ENCODE measurements at regions not wholly inside any gene's neighbourhood (a gene's known extent, or its start where the extent isn't known, plus 50 kb on each side); places are given as distances from the start of the nearest gene placed in this dataset.

DNA sequence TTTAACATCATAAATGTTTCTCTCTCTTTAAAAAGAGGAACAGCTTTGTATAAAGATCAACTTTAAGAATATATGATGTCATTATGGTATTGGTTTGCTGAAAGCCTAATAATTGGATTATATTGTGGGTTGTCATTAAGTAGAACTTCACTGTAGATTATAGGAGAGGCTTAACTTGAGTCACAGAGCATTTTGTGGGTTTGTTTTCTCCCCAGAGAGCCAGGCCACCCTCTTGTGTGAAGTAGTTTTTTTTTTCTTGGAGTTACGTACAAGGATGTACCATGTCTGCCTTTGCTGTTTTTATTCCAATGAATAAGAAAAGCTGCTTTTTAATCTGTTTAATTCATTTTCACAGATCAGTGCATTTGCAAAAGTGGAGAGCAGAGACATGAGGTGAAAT, 354.8 kb upstream of the TBL1XR1 start:
- H4K8ac ChIP-seq (ENCODE audit: extremely low read depth, insufficient read depth, low read length) = no peak overlapping the region
- H3K27ac ChIP-seq (ENCODE audit: low read depth, low read length) = no peak overlapping the region
- H3K4me3 ChIP-seq (ENCODE audit: extremely low read depth in 1 of 4, insufficient read depth in 2 of 4, low read depth in 3 of 4, low read length in 4 of 4) = no peak overlapping the region
- H3K4me1 ChIP-seq (replicated peaks in 1 of 4; ENCODE audit: control insufficient read depth in 3 of 4, insufficient read depth in 4 of 4, low read length in 3 of 4) = peaks cover 2 to 15% (median 6%) of the 10 kb centered on the region in 4 experiments; a peak in 4 of 7 replicates
- DNase-seq (ENCODE audit: low read depth in 1 of 2, low spot score in 2 of 2) = no peak
- H3K9ac ChIP-seq (replicated peaks in 1 of 4; ENCODE audit: extremely low read depth in 1 of 4, low read depth in 3 of 4, low read length in 3 of 4) = no peak overlapping the region
- no peak overlapping the region for H2BK15ac ChIP-seq (ENCODE audit: low read length)
- TF ChIP-seq FOSL1 (IDR thresholded peaks at IDR 0.05; ENCODE audit: insufficient read depth, low read depth, low read length) (no peak), TAF7 (optimal IDR thresholded peaks at IDR 0.05; ENCODE audit: borderline replicate concordance, low read depth, low read length) (no peak), TEAD4 (IDR thresholded peaks at IDR 0.05; ENCODE audit: low read depth, low read length) (no peak), ZNF274 (IDR thresholded peaks at IDR 0.05; ENCODE audit: borderline replicate concordance, extremely low read depth, low read length) (no peak), HDAC6 (IDR thresholded peaks at IDR 0.05; ENCODE audit: low read depth, low read length) (no peak), NRF1 (IDR thresholded peaks at IDR 0.05; ENCODE audit: low read depth, low read length) (no peak), CREB1 (IDR thresholded peaks at IDR 0.05) (no peak), RFX5 (IDR thresholded peaks at IDR 0.05; ENCODE audit: borderline replicate concordance, low read depth, low read length) (no peak)
- TF ChIP-seq, protein P1, sequence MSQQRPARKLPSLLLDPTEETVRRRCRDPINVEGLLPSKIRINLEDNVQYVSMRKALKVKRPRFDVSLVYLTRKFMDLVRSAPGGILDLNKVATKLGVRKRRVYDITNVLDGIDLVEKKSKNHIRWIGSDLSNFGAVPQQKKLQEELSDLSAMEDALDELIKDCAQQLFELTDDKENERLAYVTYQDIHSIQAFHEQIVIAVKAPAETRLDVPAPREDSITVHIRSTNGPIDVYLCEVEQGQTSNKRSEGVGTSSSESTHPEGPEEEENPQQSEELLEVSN (IDR thresholded peaks at IDR 0.05) = no peak
- H2BK120ac ChIP-seq (replicated peaks; ENCODE audit: low read depth, low read length) = no peak overlapping the region
- no peaks in the 10 kb centered on the region for H3K23me2 ChIP-seq (ENCODE audit: low read depth, low read length)
- H3K27me3 ChIP-seq (replicated peaks in 1 of 4; ENCODE audit: control insufficient read depth in 3 of 4, extremely low read depth in 1 of 4, insufficient read depth in 3 of 4, low read length in 3 of 4) = no peaks in the 10 kb centered on the region
- H3K18ac ChIP-seq (ENCODE audit: extremely low read depth, low read length) = no peak overlapping the region
- no peaks in the 10 kb centered on the region for H3K79me2 ChIP-seq (ENCODE audit: control insufficient read depth in 1 of 2, insufficient read depth in 2 of 2, low read length in 2 of 2)
- H3K14ac ChIP-seq (ENCODE audit: insufficient read length) = no peak overlapping the region
- H3K56ac ChIP-seq (replicated peaks; ENCODE audit: insufficient read length, low read depth, low read length) = no peak overlapping the region
- H2BK12ac ChIP-seq (ENCODE audit: low read depth, low read length) = no peak overlapping the region
- H3K79me1 ChIP-seq (ENCODE audit: low read depth, low read length) = no peaks in the 10 kb centered on the region
- no peaks in the 10 kb centered on the region for H3K36me3 ChIP-seq (ENCODE audit: control insufficient read depth in 2 of 4, insufficient read depth in 4 of 4, low read length in 3 of 4)
- H2BK20ac ChIP-seq (ENCODE audit: low read length) = no peak overlapping the region
- no peak overlapping the region for H4K91ac ChIP-seq (replicated peaks; ENCODE audit: insufficient read length, low read length)
- FAIRE-seq = no peak
- no peak overlapping the region for H3K4ac ChIP-seq (replicated peaks; ENCODE audit: insufficient read length, low read depth, low read length)
- no peak overlapping the region for H2AK5ac ChIP-seq (ENCODE audit: low read depth, low read length)
- POLR2A ChIA-PET (ENCODE audit: partially characterized antibody) = no interaction called here
- H2AFZ ChIP-seq (ENCODE audit: low read length) = no peak overlapping the region
- 65% methylated on average over 1 of the region's 1 CpG; no CpG with 5 or more reads in 1 of the 2 experiments for WGBS, 2 experiments (ENCODE audit: extremely low coverage in 1 of 2, insufficient coverage in 1 of 2, insufficient read length in 1 of 2, insufficient replicate concordance in 2 of 2, low coverage in 1 of 2, low lambda C conversion rate in 2 of 2, missing lambda C conversion rate in 1 of 2)
- H3K9me3 ChIP-seq (ENCODE audit: insufficient read depth in 2 of 2, low read depth in 1 of 2, low read length in 1 of 2) = no peaks in the 10 kb centered on the region
- no peak overlapping the region for H3K23ac ChIP-seq (ENCODE audit: insufficient read length)
- no peaks in the 10 kb centered on the region for H4K20me1 ChIP-seq (replicated peaks in 1 of 2; ENCODE audit: control insufficient read depth in 1 of 2, insufficient read depth in 2 of 2, low read length in 2 of 2)
- CTCF ChIA-PET (ENCODE audit: partially characterized antibody) = no interaction called here
- no peak overlapping the region for H2BK5ac ChIP-seq (ENCODE audit: low read depth, low read length)
- no peak overlapping the region for H4K5ac ChIP-seq (ENCODE audit: insufficient read length, low read depth, low read length)
- no peak overlapping the region for H3K4me2 ChIP-seq (ENCODE audit: insufficient read depth in 1 of 2, low read depth in 2 of 2, low read length in 2 of 2)
